HCT116 (cell line): ENCODE measurements at regions not wholly inside any gene's neighbourhood (a gene's known extent, or its start where the extent isn't known, plus 50 kb on each side); places are given as distances from the start of the nearest gene placed in this dataset.
"Not testable (repeated sequence)": the region's sequence is repeated elsewhere in the genome, so short reads cannot be mapped to it uniquely, and the experiment has no call there.

Experiments
- ATAC-seq: fragments of 200-7000 bp; cut with Tn5 transposase; 2 replicates; pipeline ENCODE4 v1.9.1; 2020; ENCODE audit warnings: mild to moderate bottlenecking, moderate library complexity
- BruUV-seq: library from RNA; stranded (reverse); fragments of 400-500 nt; replicated peaks from 2 replicates; lab custom pipeline; 2021; lab: Mats Ljungman, UMichigan
- CTCF ChIA-PET: fragments of 300-600 bp; sonication (Branson Sonifier 250); formaldehyde crosslinking; loops from one replicate; lab custom pipeline; 2021; ENCODE audit warnings: antibody characterized with exemption; lab: Charles Lee
- POLR2A ChIA-PET: fragments of 300-600, 350-600 bp; sonication (Branson Sonifier 250); formaldehyde crosslinking; loops from one replicate; lab custom pipeline; 2021; ENCODE audit warnings: antibody characterized with exemption; lab: Charles Lee
- RAD21 ChIA-PET, 2 experiments: fragments of 300-600 bp; sonication (Branson Sonifier 250); formaldehyde crosslinking; loops; one replicate each; lab custom pipeline; 2023; ENCODE audit warnings: low total read pairs in 2 of 2; ENCODE audit not compliant: uncharacterized antibody in 2 of 2, unreplicated experiment in 2 of 2, low non-redundant PET in 1 of 2; lab: Charles Lee
- DNase-seq: peaks from one replicate; pipeline ENCODE4 v3.0.0-alpha.2; 2010; ENCODE audit warnings: low read depth, low spot score
- H2AFZ ChIP-seq: fragments of 200-600 bp; shearing (Covaris generic), sonication (generic); 2 replicates; pipeline ENCODE4 v1.6.1; 2017; ENCODE audit warnings: low read depth, mixed run types, mixed read lengths, antibody characterized with exemption, low read length; ENCODE audit not compliant: poor library complexity, severe bottlenecking
- H3K27ac ChIP-seq: 2 replicates; pipeline ENCODE4 v1.5.1; 2012; ENCODE audit warnings: low read depth, low read length
- H3K27me3 ChIP-seq: fragments of 200-600 bp; sonication (generic); 2 replicates; pipeline ENCODE4 v1.6.1; 2016; ENCODE audit warnings: mixed run types, low read length, mixed read lengths; ENCODE audit not compliant: insufficient read depth
- H3K36me3 ChIP-seq, 2 experiments: fragments of 200-500 bp in 1 of 2; fragments of 200-600 bp in 1 of 2; sonication (Bioruptor generic) in 1 of 2; sonication (generic) in 1 of 2; 2 replicates each; pipeline versions ENCODE4 v1.5.1 to v1.6.1; 2014 to 2016; ENCODE audit warnings: low read length in 2 of 2, inconsistent platforms in 1 of 2, mixed read lengths in 1 of 2, mixed run types in 1 of 2; ENCODE audit not compliant: insufficient read depth in 2 of 2, control insufficient read depth in 1 of 2
- H3K4me1 ChIP-seq, 2 experiments: fragments of 200-600 bp in 1 of 2; sonication (generic) in 1 of 2; 2 replicates each; pipeline versions ENCODE4 v1.5.1 to v1.6.1; 2012 to 2017; ENCODE audit warnings: low read length in 2 of 2, inconsistent platforms in 1 of 2, mild to moderate bottlenecking in 1 of 2, mixed read lengths in 1 of 2, mixed run types in 1 of 2, moderate library complexity in 1 of 2; ENCODE audit not compliant: insufficient read depth in 2 of 2, control insufficient read depth in 1 of 2
- H3K4me2 ChIP-seq: fragments of 200-600 bp; sonication (generic); 2 replicates; pipeline ENCODE4 v1.6.1; 2017; ENCODE audit warnings: mixed run types, low read length, mixed read lengths
- H3K4me3 ChIP-seq, 2 experiments: fragments of 200-600 bp in 1 of 2; sonication (generic) in 1 of 2; replicated peaks in 1 of 2; 2 replicates each; pipeline ENCODE4 v1.5.1; 2011 to 2016; ENCODE audit warnings: low read length in 2 of 2, control low read depth in 1 of 2, low read depth in 1 of 2, mild to moderate bottlenecking in 1 of 2, mixed read lengths in 1 of 2, mixed run types in 1 of 2
- H3K79me2 ChIP-seq: fragments of 200-600 bp; sonication (generic); 2 replicates; pipeline ENCODE4 v1.6.1; 2017; ENCODE audit warnings: mild to moderate bottlenecking, mixed run types, low read length, moderate library complexity, mixed read lengths; ENCODE audit not compliant: insufficient read depth
- H3K9ac ChIP-seq: fragments of 200-600 bp; sonication (generic); 2 replicates; pipeline ENCODE4 v1.6.1; 2016; ENCODE audit warnings: low read length, mixed read lengths
- H3K9me2 ChIP-seq: fragments of 200-600 bp; sonication (generic), shearing (Covaris generic); 2 replicates; pipeline ENCODE4 v1.6.1; 2017; ENCODE audit warnings: mixed run types, mild to moderate bottlenecking, moderate library complexity; ENCODE audit not compliant: insufficient read depth
- H3K9me3 ChIP-seq, 2 experiments: fragments of 200-500 bp in 1 of 2; fragments of 200-600 bp in 1 of 2; sonication (Bioruptor generic) in 1 of 2; sonication (generic) in 1 of 2; 2 replicates each; pipeline ENCODE4 v1.6.1; 2014 to 2017; ENCODE audit warnings: low read length in 2 of 2, mixed read lengths in 2 of 2, inconsistent platforms in 1 of 2, low read depth in 1 of 2, mild to moderate bottlenecking in 1 of 2, mixed run types in 1 of 2, moderate library complexity in 1 of 2; ENCODE audit not compliant: control insufficient read depth in 1 of 2, insufficient read depth in 1 of 2
- H4K20me1 ChIP-seq: fragments of 200-600 bp; sonication (generic), shearing (Covaris generic); 2 replicates; pipeline ENCODE4 v1.6.1; 2017; ENCODE audit warnings: mixed run types, mild to moderate bottlenecking, moderate library complexity; ENCODE audit not compliant: insufficient read depth
- CTCF ChIP-seq, 3 experiments: fragments of 200-600 bp in 1 of 3; sonication (generic) in 1 of 3; IDR thresholded peaks in 2 of 3; conservative IDR thresholded peaks in 1 of 3; 2 replicates each; pipeline ENCODE4 v1.5.1; 2012 to 2017; ENCODE audit warnings: low read depth in 2 of 3, low read length in 2 of 3, antibody characterized with exemption in 1 of 3, borderline replicate concordance in 1 of 3, control low read depth in 1 of 3, mild to moderate bottlenecking in 1 of 3, mixed read lengths in 1 of 3, mixed run types in 1 of 3, moderate library complexity in 1 of 3; ENCODE audit not compliant: insufficient read depth in 1 of 3
- RAD21 ChIP-seq: IDR thresholded peaks from 2 replicates; pipeline ENCODE4 v1.6.1; 2012; ENCODE audit warnings: low read depth, mild to moderate bottlenecking
- intact Hi-C: fragments of 100-400 bp; cut with micrococcal nuclease; formaldehyde crosslinking; loops from 2 replicates; pipeline ENCODE4 v1.10.0; 2022

GRCh38 chr9:40970340-40970739, 158.1 kb downstream of the FOXD4L6 start:
- H3K4me1 ChIP-seq, H3K4me2 ChIP-seq, H3K4me3 ChIP-seq, H3K9me3 ChIP-seq, H3K79me2 ChIP-seq, H4K20me1 ChIP-seq, BruUV-seq, DNase-seq, POLR2A ChIA-PET, H3K36me3 ChIP-seq, ATAC-seq, H3K9me2 ChIP-seq, H3K27me3 ChIP-seq, CTCF ChIA-PET, H2AFZ ChIP-seq, H3K9ac ChIP-seq, RAD21 ChIA-PET, H3K27ac ChIP-seq, intact Hi-C loops: not testable (repeated sequence)
- TF ChIP-seq RAD21 (peak; percentile 7; the same call in 1 of the 2 replicates), CTCF (IDR thresholded peaks at IDR 0.05 in 2 of 3, conservative IDR thresholded peaks at IDR 0.05 in 1 of 3; ENCODE audit: borderline replicate concordance in 1 of 3, insufficient read depth in 1 of 3, low read depth in 2 of 3, low read length in 2 of 3) (peak; percentile 3 to 46 (median 24); a peak in 3 of 6 replicates)

- H3K27me3 ChIP-seq, H3K36me3 ChIP-seq, BruUV-seq, H4K20me1 ChIP-seq, ATAC-seq, H3K9me2 ChIP-seq, POLR2A ChIA-PET, CTCF ChIA-PET, H3K79me2 ChIP-seq, H3K4me1 ChIP-seq, H3K27ac ChIP-seq, RAD21 ChIA-PET, H3K4me2 ChIP-seq, H3K4me3 ChIP-seq, H2AFZ ChIP-seq, DNase-seq, intact Hi-C loops, H3K9ac ChIP-seq, H3K9me3 ChIP-seq: not testable (repeated sequence)
- TF ChIP-seq CTCF (IDR thresholded peaks at IDR 0.05 in 2 of 3, conservative IDR thresholded peaks at IDR 0.05 in 1 of 3; ENCODE audit: borderline replicate concordance in 1 of 3, insufficient read depth in 1 of 3, low read depth in 2 of 3, low read length in 2 of 3): peak in 1 of 3 experiments; percentile 4; a peak in 1 of 6 replicates
- peak; percentile 50 for TF ChIP-seq RAD21
These were observed 166.0 kb downstream of the FOXD4L6 start for GRCh38 chr9:40962461-40962860.
